ENCODE measurements at regions not wholly inside any gene's neighbourhood (a gene's known extent, or its start where the extent isn't known, plus 50 kb on each side); places are given as distances from the start of the nearest gene placed in this dataset.

- Histone ChIP-seq H3K4me1 (ENCODE audit: insufficient read depth, low read length, severe bottlenecking) (no peaks in the 10 kb centered on the region), H3K79me2 (ENCODE audit: insufficient read depth, low read length) (no peaks in the 10 kb centered on the region), H3F3A (ENCODE audit: insufficient read depth, low read length) (no peaks in the 10 kb centered on the region), H2AFZ (ENCODE audit: low read length) (no peak overlapping the region), H3K9ac (ENCODE audit: low read length) (no peak overlapping the region), H3K36me3 (ENCODE audit: insufficient read depth, low read length) (no peaks in the 10 kb centered on the region), H3K27me3 (ENCODE audit: insufficient read depth, low read length) (no peaks in the 10 kb centered on the region), H4K20me1 (ENCODE audit: insufficient read depth, low read length) (no peaks in the 10 kb centered on the region), H3K4me2 (ENCODE audit: low read length) (no peak overlapping the region), H3K9me2 (ENCODE audit: low read depth, low read length) (no peaks in the 10 kb centered on the region), H3K27ac (ENCODE audit: low read depth, low read length, poor library complexity, severe bottlenecking) (no peak overlapping the region), H3K9me3 (ENCODE audit: low read length) (no peaks in the 10 kb centered on the region), H3K4me3 (ENCODE audit: low read depth, low read length, poor library complexity, severe bottlenecking) (no peak overlapping the region)
- TF ChIP-seq EZH2 (IDR thresholded peaks at IDR 0.05; ENCODE audit: borderline replicate concordance, low read length), result no peak
- TF ChIP-seq CTCF (IDR thresholded peaks at IDR 0.05; ENCODE audit: low read length), result no peak
Observed at GRCh38 chr1:56438901-56439551, 140.3 kb downstream of the PLPP3 start.

- no peak overlapping the region for H3K9ac ChIP-seq (ENCODE audit: low read length)
- no peaks in the 10 kb centered on the region for H3F3A ChIP-seq (ENCODE audit: insufficient read depth, low read length)
- H3K4me2 ChIP-seq (ENCODE audit: low read length), result no peak overlapping the region
- H3K27me3 ChIP-seq (ENCODE audit: insufficient read depth, low read length), result no peaks in the 10 kb centered on the region
- no peak overlapping the region for H2AFZ ChIP-seq (ENCODE audit: low read length)
- H3K4me3 ChIP-seq (ENCODE audit: low read depth, low read length, poor library complexity, severe bottlenecking), result no peak overlapping the region
- no peaks in the 10 kb centered on the region for H3K9me2 ChIP-seq (ENCODE audit: low read depth, low read length)
- no peaks in the 10 kb centered on the region for H3K4me1 ChIP-seq (ENCODE audit: insufficient read depth, low read length, severe bottlenecking)
- no peaks in the 10 kb centered on the region for H3K79me2 ChIP-seq (ENCODE audit: insufficient read depth, low read length)
- TF ChIP-seq CTCF (IDR thresholded peaks at IDR 0.05; ENCODE audit: low read length) (no peak), EZH2 (IDR thresholded peaks at IDR 0.05; ENCODE audit: borderline replicate concordance, low read length) (no peak)
- no peaks in the 10 kb centered on the region for H3K36me3 ChIP-seq (ENCODE audit: insufficient read depth, low read length)
- H3K9me3 ChIP-seq (ENCODE audit: low read length), result no peaks in the 10 kb centered on the region
- H4K20me1 ChIP-seq (ENCODE audit: insufficient read depth, low read length), result no peaks in the 10 kb centered on the region
- H3K27ac ChIP-seq (ENCODE audit: low read depth, low read length, poor library complexity, severe bottlenecking), result no peak overlapping the region
Observed at GRCh38 chr1:56437959-56438358, 141.4 kb downstream of the PLPP3 start.

GRCh38 chr1:56436912-56437417, 142.4 kb downstream of the PLPP3 start:
- no peaks in the 10 kb centered on the region for H3K79me2 ChIP-seq (ENCODE audit: insufficient read depth, low read length)
- no peaks in the 10 kb centered on the region for H4K20me1 ChIP-seq (ENCODE audit: insufficient read depth, low read length)
- H3K4me3 ChIP-seq (ENCODE audit: low read depth, low read length, poor library complexity, severe bottlenecking), result no peak overlapping the region
- H3K9ac ChIP-seq (ENCODE audit: low read length), result no peak overlapping the region
- H3F3A ChIP-seq (ENCODE audit: insufficient read depth, low read length), result no peaks in the 10 kb centered on the region
- H3K27ac ChIP-seq (ENCODE audit: low read depth, low read length, poor library complexity, severe bottlenecking), result no peak overlapping the region
- H3K9me3 ChIP-seq (ENCODE audit: low read length), result no peaks in the 10 kb centered on the region
- no peak overlapping the region for H2AFZ ChIP-seq (ENCODE audit: low read length)
- H3K36me3 ChIP-seq (ENCODE audit: insufficient read depth, low read length), result no peaks in the 10 kb centered on the region
- H3K4me1 ChIP-seq (ENCODE audit: insufficient read depth, low read length, severe bottlenecking), result no peaks in the 10 kb centered on the region
- no peak overlapping the region for H3K4me2 ChIP-seq (ENCODE audit: low read length)
- no peak for TF ChIP-seq EZH2 (IDR thresholded peaks at IDR 0.05; ENCODE audit: borderline replicate concordance, low read length)
- no peak for TF ChIP-seq CTCF (IDR thresholded peaks at IDR 0.05; ENCODE audit: low read length)
- H3K9me2 ChIP-seq (ENCODE audit: low read depth, low read length), result no peaks in the 10 kb centered on the region
- no peaks in the 10 kb centered on the region for H3K27me3 ChIP-seq (ENCODE audit: insufficient read depth, low read length)
